GM10266 (cell line): ENCODE measurements at regions not wholly inside any gene's neighbourhood (a gene's known extent, or its start where the extent isn't known, plus 50 kb on each side); places are given as distances from the start of the nearest gene placed in this dataset.

Experiments used
- DNase-seq: peaks from one replicate; pipeline ENCODE4 v3.0.0; 2012; ENCODE audit errors: extremely low spot score
- CTCF ChIP-seq: IDR thresholded peaks from 2 replicates; pipeline ENCODE4 v1.5.1; 2012; ENCODE audit warnings: mild to moderate bottlenecking, low read depth; ENCODE audit not compliant: control insufficient read depth, insufficient read depth; ENCODE audit errors: missing control alignments

- no peak for TF ChIP-seq CTCF
- no peak for DNase-seq
Measured at GRCh38 chr4:134955059-134955458, 753.5 kb upstream of the PABPC4L start.

- DNase-seq = no peak
- no peak for TF ChIP-seq CTCF
Measured at GRCh38 chr4:134952775-134953174, 751.2 kb upstream of the PABPC4L start.

- DNase-seq = no peak
- no peak for TF ChIP-seq CTCF
Measured at GRCh38 chr4:134952305-134952704, 750.7 kb upstream of the PABPC4L start.

- no peak for DNase-seq
Measured at GRCh38 chr4:134948110-134948642, 746.6 kb upstream of the PABPC4L start.

GRCh38 chr4:134944115-134944514 is 742.5 kb upstream of the PABPC4L start:
- no peak for DNase-seq

More at GRCh38 chr4:134948110-134948642, 746.6 kb upstream of the PABPC4L start:
- TF ChIP-seq CTCF = no peak

GRCh38 chr4:134936014-134936413 is 734.4 kb upstream of the PABPC4L start:
- no peak for DNase-seq

More at GRCh38 chr4:134944115-134944514, 742.5 kb upstream of the PABPC4L start:
- no peak for TF ChIP-seq CTCF

More at GRCh38 chr4:134936014-134936413, 734.4 kb upstream of the PABPC4L start:
- no peak for TF ChIP-seq CTCF
